K562 (cell line): ENCODE measurements at regions not wholly inside any gene's neighbourhood (a gene's known extent, or its start where the extent isn't known, plus 50 kb on each side); places are given as distances from the start of the nearest gene placed in this dataset.

Source experiments
- ATAC-seq: fragments of 200-7000 bp; cut with Tn5 transposase; 3 replicates; pipeline ENCODE4 v1.9.1; 2020; ENCODE audit warnings: moderate library complexity
- BruUV-seq: library from RNA; stranded (reverse); fragments of 400-500 nt; replicated peaks from 2 replicates; lab custom pipeline; 2021; lab: Mats Ljungman, UMichigan
- CTCF ChIA-PET: fragments of 300-600 bp; formaldehyde crosslinking; extraction: SDS; loops from one replicate; lab custom pipeline; 2021; ENCODE audit warnings: low intra/inter-chr PET ratio; lab: Yijun Ruan, JAX
- POLR2A ChIA-PET: fragments of 300-600, 350-650 bp; sonication (Branson Sonifier 250); formaldehyde crosslinking; extraction: SDS; loops from one replicate; lab custom pipeline; 2021; ENCODE audit warnings: antibody characterized with exemption, inconsistent platforms; lab: Yijun Ruan, JAX
- DNase-seq, 4 experiments: peaks; one replicate each; pipeline versions ENCODE4 v3.0.0 to v3.0.0-alpha.2; 2011 to 2018; ENCODE audit warnings: low spot score in 3 of 4, mixed read lengths in 3 of 4; ENCODE audit errors: extremely low read depth in 1 of 4
- FAIRE-seq: peaks from 2 replicates; lab custom pipeline; 2011; peaks lifted over from hg19 to GRCh38; lab: Jason Lieb, UNC
- H2AFZ ChIP-seq: 2 replicates; pipeline ENCODE4 v1.6.0; 2011; ENCODE audit warnings: low read depth, low read length, control low read depth, inconsistent platforms
- H3K27ac ChIP-seq: fragments of 200-600 bp; 3 replicates; pipeline ENCODE4 v1.8.0; 2011; ENCODE audit warnings: low read depth, mild to moderate bottlenecking, control low read depth, inconsistent platforms, low read length, moderate library complexity, mixed read lengths; ENCODE audit errors: extremely low read depth
- H3K27me3 ChIP-seq, 2 experiments: fragments of 300-600 bp in 1 of 2; 2 replicates in 1 of 2; 3 replicates in 1 of 2; pipeline versions ENCODE4 v1.6.0 to v1.8.0; 2011; ENCODE audit warnings: inconsistent platforms in 2 of 2, low read length in 2 of 2, mild to moderate bottlenecking in 1 of 2, mixed read lengths in 1 of 2, moderate library complexity in 1 of 2; ENCODE audit not compliant: control insufficient read depth in 2 of 2, insufficient read depth in 2 of 2
- H3K36me3 ChIP-seq: fragments of 300-600 bp; 3 replicates; pipeline ENCODE4 v1.8.0; 2011; ENCODE audit warnings: mild to moderate bottlenecking, low read length, inconsistent platforms; ENCODE audit not compliant: control insufficient read depth, insufficient read depth
- H3K4me1 ChIP-seq, 2 experiments: fragments of 200-600 bp in 1 of 2; replicated peaks in 1 of 2; 2 replicates in 1 of 2; 3 replicates in 1 of 2; pipeline versions ENCODE4 v1.5.1 to v1.8.0; 2011; ENCODE audit warnings: inconsistent platforms in 2 of 2, low read length in 2 of 2, mild to moderate bottlenecking in 1 of 2, mixed read lengths in 1 of 2, moderate library complexity in 1 of 2; ENCODE audit not compliant: control insufficient read depth in 2 of 2, insufficient read depth in 2 of 2
- H3K4me2 ChIP-seq: 2 replicates; pipeline ENCODE4 v1.6.1; 2011; ENCODE audit warnings: low read length, control low read depth, inconsistent platforms, mixed read lengths; ENCODE audit not compliant: insufficient read depth
- H3K4me3 ChIP-seq: fragments of 200-600 bp; sonication (generic), shearing (Covaris generic); 2 replicates; pipeline ENCODE4 v1.5.1; 2016; ENCODE audit warnings: control low read depth, inconsistent platforms
- H3K79me2 ChIP-seq: fragments of 200-600 bp; 3 replicates; pipeline ENCODE4 v1.8.0; 2011; ENCODE audit warnings: low read length, inconsistent platforms; ENCODE audit not compliant: control insufficient read depth, insufficient read depth
- H3K9ac ChIP-seq, 2 experiments: 2 replicates each; pipeline versions ENCODE4 v1.6.0 to v1.6.1; 2011; ENCODE audit warnings: low read depth in 2 of 2, low read length in 2 of 2, control low read depth in 1 of 2, inconsistent platforms in 1 of 2, mild to moderate bottlenecking in 1 of 2, mixed read lengths in 1 of 2; ENCODE audit not compliant: insufficient read depth in 1 of 2
- H3K9me1 ChIP-seq: one replicate; pipeline ENCODE4 v1.6.0; 2011; ENCODE audit warnings: inconsistent platforms, mild to moderate bottlenecking, low read length, moderate library complexity; ENCODE audit not compliant: control insufficient read depth, insufficient read depth
- H3K9me3 ChIP-seq: replicated peaks from 2 replicates; pipeline ENCODE4 v1.5.1; 2011; ENCODE audit warnings: low read depth, low read length, inconsistent platforms; ENCODE audit not compliant: control insufficient read depth, insufficient read depth
- H4K20me1 ChIP-seq: replicated peaks from 2 replicates; pipeline ENCODE4 v1.6.1; 2011; ENCODE audit warnings: low read length, inconsistent platforms, mixed read lengths; ENCODE audit not compliant: control insufficient read depth, insufficient read depth
- ATF2 ChIP-seq: sonication (generic); formaldehyde crosslinking; IDR thresholded peaks from 2 replicates; pipeline ENCODE4 v1.8.1; 2022; ENCODE audit warnings: missing genetic modification reagents
- CTBP1 ChIP-seq: fragments of 450-650 bp; IDR thresholded peaks from 2 replicates; pipeline ENCODE4 v1.6.1; 2016; ENCODE audit warnings: borderline replicate concordance
- SETDB1 ChIP-seq: IDR thresholded peaks from one replicate; pipeline ENCODE4 v1.6.1; 2012; ENCODE audit warnings: low read length, control low read depth, inconsistent platforms
- WGBS: fragments of 100-300 bp; shearing (Covaris generic); methylation state at CpG from one replicate; pipeline ENCODE4 v1.1.6; 2016; ENCODE audit warnings: low coverage, mixed read lengths; ENCODE audit not compliant: insufficient coverage; ENCODE audit errors: missing lambda C conversion rate; 5-methylcytosine and 5-hydroxymethylcytosine counted together
- in situ Hi-C: fragments of 300-500 bp; cut with MboI; formaldehyde crosslinking; loops from 4 replicates; pipeline ENCODE4 v1.15.0; 2018; ENCODE audit warnings: inconsistent platforms, mixed read lengths
- intact Hi-C: fragments of 100-400 bp; cut with micrococcal nuclease; formaldehyde crosslinking; loops from 2 replicates; pipeline ENCODE4 v1.14.2; 2022

- CTCF ChIA-PET: no interaction called here
- POLR2A ChIA-PET: no interaction called here
- WGBS: under 1% methylated on average over 10 of the region's 12 CpGs
These were observed 183.9 kb upstream of the NCAM1 start for GRCh38 chr11:112777283-112777751.

GRCh38 chr11:112778091-112778876 is 182.9 kb upstream of the NCAM1 start:
- Histone ChIP-seq H3K9me1 (no peaks in the 10 kb centered on the region), H3K4me1 (peaks cover 0 to 5% of the 10 kb centered on the region in 2 experiments; a peak in 2 of 5 replicates), H4K20me1 (no peaks in the 10 kb centered on the region; the same call in 1 of the 2 replicates), H3K27ac (no peak overlapping the region), H3K9me3 (no peaks in the 10 kb centered on the region), H2AFZ (no peak overlapping the region), H3K9ac (no peak overlapping the region), H3K36me3 (no peaks in the 10 kb centered on the region), H3K4me2 (no peak overlapping the region), H3K4me3 (no peak overlapping the region), H3K79me2 (no peaks in the 10 kb centered on the region), H3K27me3 (peaks cover 0 to 18% of the 10 kb centered on the region in 2 experiments; a peak in 4 of 5 replicates)
- no TSS peak for BruUV-seq
- ChIA-PET POLR2A (no interaction called here), CTCF (no interaction called here)
- 5% methylated on average over 11 of the region's 12 CpGs for WGBS
- no peak for FAIRE-seq
- TF ChIP-seq SETDB1: no peak
- TF ChIP-seq ATF2 (CRISPR knock-in tag): no peak
- no peak for ATAC-seq
- DNase-seq: no peak
- intact Hi-C loops: no loop called here
- in situ Hi-C loops: no loop called here

More at GRCh38 chr11:112777283-112777751, 183.9 kb upstream of the NCAM1 start:
- DNase-seq (peak in 3 of 4 experiments; percentile 11 to 21 (median 16)), ATAC-seq (no peak), FAIRE-seq (no peak)
- no peak overlapping the region for H3K4me3 ChIP-seq
- H3K4me1 ChIP-seq: peaks cover 0 to 5% of the 10 kb centered on the region in 2 experiments; a peak in 2 of 5 replicates
- no peak overlapping the region for H2AFZ ChIP-seq
- H3K27me3 ChIP-seq: peaks cover 0 to 22% of the 10 kb centered on the region in 2 experiments; a peak in 4 of 5 replicates
- in situ Hi-C loops (no loop called here), intact Hi-C loops (no loop called here)
- H3K79me2 ChIP-seq: no peaks in the 10 kb centered on the region
- no peak overlapping the region for H3K27ac ChIP-seq
- no peak overlapping the region for H3K4me2 ChIP-seq
- no peaks in the 10 kb centered on the region for H3K9me1 ChIP-seq
- no peak overlapping the region; a peak in 1 of 4 replicates for H3K9ac ChIP-seq
- no peaks in the 10 kb centered on the region for H3K36me3 ChIP-seq
- BruUV-seq: no TSS peak
- no peak for TF ChIP-seq CTBP1
- no peaks in the 10 kb centered on the region for H3K9me3 ChIP-seq
- H4K20me1 ChIP-seq: no peaks in the 10 kb centered on the region; the same call in 1 of the 2 replicates
